MM.1S (cell line): ENCODE measurements at regions not wholly inside any gene's neighbourhood (a gene's known extent, or its start where the extent isn't known, plus 50 kb on each side); places are given as distances from the start of the nearest gene placed in this dataset.

Experiments
- DNase-seq: peaks from one replicate; pipeline ENCODE4 v3.0.0-alpha.2; 2015
- H2AFZ ChIP-seq: fragments of 300-600 bp; sonication (generic); 2 replicates; pipeline ENCODE4 v1.6.0; 2016; ENCODE audit warnings: antibody characterized with exemption, low read length
- H3F3A ChIP-seq: fragments of 300-600 bp; sonication (generic); 2 replicates; pipeline ENCODE4 v1.6.1; 2016; ENCODE audit warnings: mild to moderate bottlenecking, antibody characterized with exemption, low read length, moderate library complexity, mixed read lengths; ENCODE audit not compliant: insufficient read depth
- H3K27ac ChIP-seq: fragments of 300-600 bp; sonication (generic); 2 replicates; pipeline ENCODE4 v1.5.1; 2016; ENCODE audit warnings: mild to moderate bottlenecking, low read length
- H3K27me3 ChIP-seq: fragments of 300-600 bp; sonication (generic); replicated peaks from 2 replicates; pipeline ENCODE4 v1.6.0; 2016; ENCODE audit warnings: low read length; ENCODE audit not compliant: insufficient read depth
- H3K36me3 ChIP-seq: fragments of 300-600 bp; sonication (generic); replicated peaks from 2 replicates; pipeline ENCODE4 v1.6.1; 2016; ENCODE audit warnings: mild to moderate bottlenecking, low read length, mixed read lengths; ENCODE audit not compliant: insufficient read depth
- H3K4me1 ChIP-seq: fragments of 300-600 bp; sonication (generic); 2 replicates; pipeline ENCODE4 v1.6.1; 2016; ENCODE audit warnings: low read length, mixed read lengths
- H3K4me2 ChIP-seq: fragments of 300-600 bp; sonication (generic); 2 replicates; pipeline ENCODE4 v1.6.0; 2016; ENCODE audit warnings: low read depth, low read length
- H3K4me3 ChIP-seq: fragments of 300-600 bp; sonication (generic); 2 replicates; pipeline ENCODE4 v1.5.1; 2016; ENCODE audit warnings: low read length, mixed read lengths
- H3K79me2 ChIP-seq: fragments of 300-600 bp; sonication (generic); 2 replicates; pipeline ENCODE4 v1.6.1; 2016; ENCODE audit warnings: mixed run types, low read length, mixed read lengths
- H3K9ac ChIP-seq: fragments of 300-600 bp; sonication (generic); 2 replicates; pipeline ENCODE4 v1.6.1; 2016; ENCODE audit warnings: low read length, mixed read lengths
- H3K9me2 ChIP-seq: fragments of 300-600 bp; sonication (generic); replicated peaks from 2 replicates; pipeline ENCODE4 v1.6.1; 2016; ENCODE audit warnings: mild to moderate bottlenecking, low read length, mixed read lengths; ENCODE audit not compliant: insufficient read depth
- H3K9me3 ChIP-seq: fragments of 300-600 bp; sonication (generic); replicated peaks from 2 replicates; pipeline ENCODE4 v1.6.1; 2016; ENCODE audit warnings: mild to moderate bottlenecking, low read length, mixed read lengths; ENCODE audit not compliant: insufficient read depth
- H4K20me1 ChIP-seq: fragments of 300-600 bp; sonication (generic); 2 replicates; pipeline ENCODE4 v1.6.1; 2016; ENCODE audit warnings: mild to moderate bottlenecking, low read length, moderate library complexity, mixed read lengths; ENCODE audit not compliant: insufficient read depth
- CTCF ChIP-seq: fragments of 300-600 bp; sonication (generic); IDR thresholded peaks from 2 replicates; pipeline ENCODE4 v1.5.1; 2016; ENCODE audit warnings: antibody characterized with exemption, low read length, mixed read lengths
- EZH2 ChIP-seq: fragments of 300-600 bp; sonication (generic); optimal IDR thresholded peaks from 2 replicates; pipeline ENCODE3; 2017; ENCODE audit warnings: low read depth, mild to moderate bottlenecking, antibody characterized with exemption, low read length, mixed read lengths
- EZH2phosphoT487 ChIP-seq: fragments of 300-600 bp; sonication (generic); IDR thresholded peaks from 2 replicates; pipeline ENCODE4 v1.6.1; 2018; ENCODE audit warnings: antibody characterized with exemption, low read length

- Histone ChIP-seq H3K9me3 (no peaks in the 10 kb centered on the region), H3F3A (no peaks in the 10 kb centered on the region), H4K20me1 (no peaks in the 10 kb centered on the region), H3K4me1 (peaks cover 16% of the 10 kb centered on the region; the same call in 1 of the 2 replicates), H3K4me2 (no peak overlapping the region), H3K36me3 (no peaks in the 10 kb centered on the region), H3K9ac (no peak overlapping the region), H3K4me3 (no peak overlapping the region), H2AFZ (no peak overlapping the region), H3K27me3 (no peaks in the 10 kb centered on the region), H3K9me2 (no peaks in the 10 kb centered on the region), H3K27ac (no peak overlapping the region), H3K79me2 (no peaks in the 10 kb centered on the region)
- TF ChIP-seq EZH2 = no peak
- TF ChIP-seq CTCF = no peak
- no peak for TF ChIP-seq EZH2phosphoT487
- DNase-seq = no peak
Measured at GRCh38 chr2:162926907-162927306, 88.3 kb upstream of the KCNH7 start.

- Histone ChIP-seq H3K79me2 (no peaks in the 10 kb centered on the region), H3F3A (no peaks in the 10 kb centered on the region), H3K4me3 (no peak overlapping the region), H3K9ac (no peak overlapping the region), H3K4me2 (no peak overlapping the region), H3K27me3 (no peaks in the 10 kb centered on the region), H3K27ac (no peak overlapping the region), H3K4me1 (peaks cover 16% of the 10 kb centered on the region; the same call in 1 of the 2 replicates), H3K9me3 (no peaks in the 10 kb centered on the region), H3K9me2 (no peaks in the 10 kb centered on the region), H2AFZ (no peak overlapping the region), H3K36me3 (no peaks in the 10 kb centered on the region), H4K20me1 (no peaks in the 10 kb centered on the region)
- DNase-seq = no peak
- TF ChIP-seq EZH2 (no peak), CTCF (no peak), EZH2phosphoT487 (no peak)
Measured at GRCh38 chr2:162926501-162926900, 87.9 kb upstream of the KCNH7 start.

DNA sequence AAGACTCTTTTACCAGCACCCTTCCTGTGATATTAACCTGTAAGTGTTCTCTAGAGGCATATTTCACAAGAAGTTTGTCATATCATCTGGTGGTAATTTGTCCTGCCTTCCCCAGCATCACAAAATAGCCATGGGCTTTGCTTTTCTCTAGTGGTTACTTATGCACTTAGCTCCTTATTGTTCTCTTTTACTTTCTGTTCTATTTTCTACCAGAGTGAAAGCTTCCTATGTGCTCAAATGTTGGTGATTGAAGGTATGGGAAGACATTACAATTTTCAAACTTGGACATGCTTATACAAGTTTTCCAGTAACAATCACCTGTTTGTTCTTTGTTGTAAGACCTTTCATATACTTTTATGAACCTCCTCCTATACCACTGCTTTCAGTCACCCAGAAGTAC is 87.0 kb upstream of the KCNH7 start:
- H3K4me2 ChIP-seq = peak overlapping the region; percentile 42; the same call in 1 of the 2 replicates
- H3K9ac ChIP-seq = no peak overlapping the region

More for the DNA sequence above, 87.0 kb upstream of the KCNH7 start:
- Histone ChIP-seq H3K27me3 (no peaks in the 10 kb centered on the region), H4K20me1 (no peaks in the 10 kb centered on the region), H3K9me3 (no peaks in the 10 kb centered on the region), H3K36me3 (no peaks in the 10 kb centered on the region), H3F3A (no peaks in the 10 kb centered on the region), H3K27ac (peak overlapping the region; percentile 4; the same call in 1 of the 2 replicates), H3K9me2 (no peaks in the 10 kb centered on the region), H2AFZ (peak overlapping the region; percentile 16), H3K4me1 (peaks cover 16% of the 10 kb centered on the region; the same call in 1 of the 2 replicates), H3K79me2 (no peaks in the 10 kb centered on the region), H3K4me3 (no peak overlapping the region)
- TF ChIP-seq EZH2 (no peak), CTCF (no peak), EZH2phosphoT487 (no peak)
- DNase-seq = peak; percentile 48
